ENCODE measurements at regions not wholly inside any gene's neighbourhood (a gene's known extent, or its start where the extent isn't known, plus 50 kb on each side); places are given as distances from the start of the nearest gene placed in this dataset.

DNA sequence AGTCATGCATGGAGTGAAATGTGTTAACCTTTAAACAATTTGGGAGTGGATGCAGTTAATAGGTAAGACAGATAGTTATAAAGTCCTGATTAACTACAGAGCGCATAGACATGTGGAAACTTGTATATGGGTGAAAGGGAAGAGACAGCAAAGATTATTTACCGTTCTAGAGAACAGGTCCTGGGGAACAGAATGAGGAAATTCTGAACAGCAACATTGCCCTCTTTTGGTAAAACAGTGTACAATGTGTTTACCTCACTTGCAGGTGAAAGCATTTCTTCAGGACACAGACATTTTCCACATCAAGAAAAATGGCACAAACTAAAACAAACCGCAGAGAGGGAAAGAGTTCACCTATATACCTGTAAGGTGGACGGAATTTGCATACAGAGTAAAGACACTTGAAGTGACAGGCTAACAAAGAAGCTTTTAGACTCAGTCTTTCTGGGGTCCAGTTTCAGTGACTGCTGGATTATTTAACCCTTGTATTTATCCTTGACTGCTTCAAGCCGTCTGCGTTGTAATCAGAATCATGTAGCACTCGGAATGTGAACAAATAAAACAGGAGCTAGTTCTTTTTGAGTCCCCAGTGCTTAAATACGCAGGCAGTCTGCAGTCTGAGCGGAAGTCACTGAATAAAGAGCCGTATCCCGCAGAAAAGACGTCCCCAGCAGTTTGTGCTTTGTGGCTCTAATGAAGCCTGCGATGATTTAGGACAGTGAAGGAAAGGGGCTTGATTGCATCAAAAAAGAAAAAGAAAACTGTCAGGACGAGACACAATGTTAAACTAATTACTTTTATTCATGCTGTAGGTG lies 364.8 kb upstream of the GALNT5 start:
- TF ChIP-seq, protein P1, sequence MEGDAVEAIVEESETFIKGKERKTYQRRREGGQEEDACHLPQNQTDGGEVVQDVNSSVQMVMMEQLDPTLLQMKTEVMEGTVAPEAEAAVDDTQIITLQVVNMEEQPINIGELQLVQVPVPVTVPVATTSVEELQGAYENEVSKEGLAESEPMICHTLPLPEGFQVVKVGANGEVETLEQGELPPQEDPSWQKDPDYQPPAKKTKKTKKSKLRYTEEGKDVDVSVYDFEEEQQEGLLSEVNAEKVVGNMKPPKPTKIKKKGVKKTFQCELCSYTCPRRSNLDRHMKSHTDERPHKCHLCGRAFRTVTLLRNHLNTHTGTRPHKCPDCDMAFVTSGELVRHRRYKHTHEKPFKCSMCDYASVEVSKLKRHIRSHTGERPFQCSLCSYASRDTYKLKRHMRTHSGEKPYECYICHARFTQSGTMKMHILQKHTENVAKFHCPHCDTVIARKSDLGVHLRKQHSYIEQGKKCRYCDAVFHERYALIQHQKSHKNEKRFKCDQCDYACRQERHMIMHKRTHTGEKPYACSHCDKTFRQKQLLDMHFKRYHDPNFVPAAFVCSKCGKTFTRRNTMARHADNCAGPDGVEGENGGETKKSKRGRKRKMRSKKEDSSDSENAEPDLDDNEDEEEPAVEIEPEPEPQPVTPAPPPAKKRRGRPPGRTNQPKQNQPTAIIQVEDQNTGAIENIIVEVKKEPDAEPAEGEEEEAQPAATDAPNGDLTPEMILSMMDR (IDR thresholded peaks at IDR 0.05) = peak in 4 of 6 experiments; percentile 31 to 82 (median 74)
- no peak for TF ChIP-seq POLR2A (IDR thresholded peaks at IDR 0.05)
